AG04450 (cell line): ENCODE measurements at regions not wholly inside any gene's neighbourhood (a gene's known extent, or its start where the extent isn't known, plus 50 kb on each side); places are given as distances from the start of the nearest gene placed in this dataset.
"Not testable (repeated sequence)": the region's sequence is repeated elsewhere in the genome, so short reads cannot be mapped to it uniquely, and the experiment has no call there.

ENCODE experiments used
- CTCF ChIA-PET: fragments of 300-600, 350-600 bp; formaldehyde crosslinking; extraction: SDS; loops from one replicate; lab custom pipeline; 2022; ENCODE audit warnings: antibody characterized with exemption, inconsistent platforms; lab: Charles Lee
- POLR2A ChIA-PET: fragments of 350-600 bp; formaldehyde crosslinking; extraction: SDS; loops from one replicate; lab custom pipeline; 2021; ENCODE audit warnings: antibody characterized with exemption, inconsistent platforms; lab: Yijun Ruan, JAX
- DNase-seq: peaks from one replicate; pipeline ENCODE4 v3.0.0-alpha.2; 2011; ENCODE audit warnings: low read depth, low spot score
- H3K27ac ChIP-seq: one replicate; pipeline ENCODE4 v1.5.1; 2012; ENCODE audit warnings: low read depth, low read length, control low read depth
- H3K27me3 ChIP-seq: one replicate; pipeline ENCODE4 v1.6.0; 2012; ENCODE audit warnings: low read length; ENCODE audit not compliant: control insufficient read depth, insufficient read depth
- H3K4me3 ChIP-seq: 2 replicates; pipeline ENCODE4 v1.5.1; 2011; ENCODE audit warnings: mild to moderate bottlenecking, low read depth, low read length, control low read depth
- H3K9me3 ChIP-seq: 2 replicates; pipeline ENCODE4 v1.5.1; 2012; ENCODE audit warnings: low read length; ENCODE audit not compliant: control insufficient read depth, insufficient read depth
- CTCF ChIP-seq: IDR thresholded peaks from 2 replicates; pipeline ENCODE4 v1.5.1; 2011; ENCODE audit warnings: low read depth, low read length, control low read depth, inconsistent platforms

GRCh38 chr5:12614608-12615007 is 710.4 kb upstream of the CTNND2 start:
- H3K27me3 ChIP-seq = no peaks in the 10 kb centered on the region
- no peak overlapping the region for H3K27ac ChIP-seq
- CTCF ChIA-PET = no interaction called here
- no peak for DNase-seq
- peaks cover 8% of the 10 kb centered on the region; the same call in 1 of the 2 replicates for H3K9me3 ChIP-seq
- POLR2A ChIA-PET = no interaction called here
- TF ChIP-seq CTCF = no peak
- no peak overlapping the region for H3K4me3 ChIP-seq

GRCh38 chr5:12611132-12611531 is 706.9 kb upstream of the CTNND2 start:
- ChIA-PET POLR2A (no interaction called here), CTCF (no interaction called here)
- no peak overlapping the region for H3K27ac ChIP-seq
- no peak overlapping the region for H3K4me3 ChIP-seq
- DNase-seq = no peak
- no peaks in the 10 kb centered on the region for H3K27me3 ChIP-seq
- H3K9me3 ChIP-seq = peaks cover 8% of the 10 kb centered on the region; the same call in 1 of the 2 replicates
- no peak for TF ChIP-seq CTCF

- POLR2A ChIA-PET, H3K9me3 ChIP-seq, CTCF ChIA-PET, H3K27ac ChIP-seq, H3K27me3 ChIP-seq, DNase-seq, H3K4me3 ChIP-seq: not testable (repeated sequence)
Measured at GRCh38 chr5:12607817-12608216, 703.6 kb upstream of the CTNND2 start.

GRCh38 chr5:12592228-12592627 is 688.0 kb upstream of the CTNND2 start:
- Histone ChIP-seq H3K27ac (no peak overlapping the region), H3K27me3 (no peaks in the 10 kb centered on the region), H3K9me3 (peaks cover 7% of the 10 kb centered on the region), H3K4me3 (no peak overlapping the region)
- POLR2A ChIA-PET = no interaction called here
- no peak for DNase-seq
- CTCF ChIA-PET = no interaction called here
- TF ChIP-seq CTCF = no peak

- CTCF ChIA-PET = no interaction called here
- TF ChIP-seq CTCF = no peak
- POLR2A ChIA-PET = no interaction called here
- Histone ChIP-seq H3K4me3 (no peak overlapping the region), H3K27ac (no peak overlapping the region), H3K27me3 (no peaks in the 10 kb centered on the region), H3K9me3 (peaks cover 18% of the 10 kb centered on the region)
- DNase-seq = no peak
Measured at GRCh38 chr5:12586406-12586805, 682.2 kb upstream of the CTNND2 start.

GRCh38 chr5:12578803-12579202 is 674.6 kb upstream of the CTNND2 start:
- CTCF ChIA-PET, POLR2A ChIA-PET, DNase-seq, H3K27me3 ChIP-seq, H3K27ac ChIP-seq, H3K4me3 ChIP-seq: not testable (repeated sequence)
- peaks cover 15% of the 10 kb centered on the region for H3K9me3 ChIP-seq

GRCh38 chr5:12576953-12577352 is 672.7 kb upstream of the CTNND2 start:
- H3K9me3 ChIP-seq = peaks cover 16% of the 10 kb centered on the region
- DNase-seq, H3K27ac ChIP-seq, H3K4me3 ChIP-seq, POLR2A ChIA-PET, H3K27me3 ChIP-seq, CTCF ChIA-PET: not testable (repeated sequence)

- CTCF ChIA-PET, H3K4me3 ChIP-seq, DNase-seq, H3K27me3 ChIP-seq, POLR2A ChIA-PET, H3K27ac ChIP-seq: not testable (repeated sequence)
- peaks cover 16% of the 10 kb centered on the region for H3K9me3 ChIP-seq
Measured at GRCh38 chr5:12574298-12575093, 670.2 kb upstream of the CTNND2 start.
